Muscle of leg (tissue), 3 donors: ENCODE measurements at regions not wholly inside any gene's neighbourhood (a gene's known extent, or its start where the extent isn't known, plus 50 kb on each side); places are given as distances from the start of the nearest gene placed in this dataset.
"Not testable (repeated sequence)": the region's sequence is repeated elsewhere in the genome, so short reads cannot be mapped to it uniquely, and the experiment has no call there.

Source experiments
- DNase-seq: peaks from one replicate; pipeline ENCODE4 v3.0.0; 2013
- H3K27ac ChIP-seq: one replicate; pipeline ENCODE4 v1.5.1; 2013; ENCODE audit warnings: mild to moderate bottlenecking, low read length, control low read depth
- H3K27me3 ChIP-seq: one replicate; pipeline ENCODE4 v1.6.1; 2013; ENCODE audit warnings: low read length; ENCODE audit not compliant: control insufficient read depth, insufficient read depth
- H3K36me3 ChIP-seq: one replicate; pipeline ENCODE4 v1.6.1; 2013; ENCODE audit warnings: low read length; ENCODE audit not compliant: control insufficient read depth, insufficient read depth
- H3K4me1 ChIP-seq: one replicate; pipeline ENCODE4 v1.6.1; 2013; ENCODE audit warnings: low read length; ENCODE audit not compliant: control insufficient read depth, insufficient read depth
- H3K4me3 ChIP-seq: one replicate; pipeline ENCODE4 v1.5.1; 2013; ENCODE audit warnings: low read length, control low read depth
- H3K9me3 ChIP-seq: replicated peaks from 2 replicates; pipeline ENCODE4 v1.6.1; 2013; ENCODE audit warnings: low read depth, low read length; ENCODE audit not compliant: control insufficient read depth
- WGBS: methylation state at CpG from one replicate; pipeline ENCODE4 v1.1.5; 2013; ENCODE audit warnings: missing lambda C conversion rate; ENCODE audit not compliant: insufficient coverage; 5-methylcytosine and 5-hydroxymethylcytosine counted together

- no CpG with 5 or more reads among the region's 3 CpGs for WGBS
- peak; percentile 37 for DNase-seq
- Histone ChIP-seq H3K4me1 (peaks cover 4% of the 10 kb centered on the region), H3K36me3 (no peaks in the 10 kb centered on the region), H3K27ac (peak overlapping the region; percentile 31), H3K27me3 (peaks cover 3% of the 10 kb centered on the region), H3K9me3 (no peaks in the 10 kb centered on the region), H3K4me3 (no peak overlapping the region)
Observed at GRCh38 chrX:38473701-38474100, 87.6 kb upstream of the TSPAN7 start.

GRCh38 chrX:38474543-38474942 lies 86.8 kb upstream of the TSPAN7 start:
- no peak for DNase-seq
- no peaks in the 10 kb centered on the region for H3K9me3 ChIP-seq
- no peak overlapping the region for H3K4me3 ChIP-seq
- H3K27me3 ChIP-seq: peaks cover 6% of the 10 kb centered on the region
- H3K4me1 ChIP-seq: peaks cover 4% of the 10 kb centered on the region
- no peaks in the 10 kb centered on the region for H3K36me3 ChIP-seq
- WGBS: no CpG with 5 or more reads among the region's 3 CpGs
- no peak overlapping the region for H3K27ac ChIP-seq

GRCh38 chrX:38482183-38482582 lies 79.2 kb upstream of the TSPAN7 start:
- H3K9me3 ChIP-seq: no peaks in the 10 kb centered on the region
- DNase-seq: no peak
- no peaks in the 10 kb centered on the region for H3K36me3 ChIP-seq
- H3K27ac ChIP-seq: no peak overlapping the region
- no CpG with 5 or more reads among the region's 3 CpGs for WGBS
- H3K4me3 ChIP-seq: no peak overlapping the region
- peaks cover 15% of the 10 kb centered on the region for H3K27me3 ChIP-seq
- H3K4me1 ChIP-seq: peaks cover 2% of the 10 kb centered on the region

DNA sequence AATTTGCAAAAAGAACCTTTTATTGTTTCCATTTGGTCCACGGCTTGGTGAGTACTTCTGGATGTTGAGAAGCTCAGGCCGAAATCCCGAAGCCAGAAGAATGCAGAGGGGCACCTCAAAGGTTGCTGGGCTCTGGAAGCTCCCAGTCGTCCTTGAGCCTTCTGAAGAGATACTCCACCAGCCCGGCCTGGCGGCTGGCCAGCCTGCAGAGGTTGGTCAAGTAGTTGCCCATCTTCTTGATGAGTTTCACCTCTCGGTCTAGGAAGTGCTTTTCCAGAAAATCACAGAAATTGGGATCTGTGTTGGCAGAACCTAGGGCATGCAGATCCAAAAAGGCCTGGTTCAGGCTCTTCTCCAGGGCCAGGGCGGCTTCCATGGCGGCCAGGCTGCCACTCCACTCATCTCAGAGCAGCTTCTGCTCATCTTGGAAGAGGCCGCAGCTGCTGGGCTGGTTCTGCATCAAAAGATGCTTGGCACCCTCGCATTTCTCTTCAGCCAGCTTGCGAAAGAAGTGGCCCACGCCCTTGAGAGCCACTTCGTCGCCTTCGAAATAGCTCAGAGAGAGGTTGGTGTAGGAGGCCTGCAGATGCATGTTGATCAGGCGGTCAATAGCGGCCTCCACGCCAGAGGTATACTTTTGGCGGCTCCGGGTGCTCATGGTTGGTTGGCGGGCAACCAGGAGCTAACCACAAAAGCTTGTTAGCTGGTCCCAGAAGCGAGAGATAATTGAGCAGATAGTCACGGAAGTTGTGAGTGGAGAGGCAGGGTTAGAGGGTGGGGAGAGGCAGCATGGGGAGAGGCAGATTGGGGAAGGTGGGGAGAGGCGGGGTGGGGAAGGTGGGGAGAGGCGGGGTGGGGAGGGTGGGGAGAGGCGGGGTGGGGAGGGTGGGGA lies 76.5 kb upstream of the TSPAN7 start:
- DNase-seq: no peak
- no peak overlapping the region for H3K4me3 ChIP-seq
- 75% methylated on average over 21 of the region's 27 CpGs for WGBS
- H3K27ac ChIP-seq: no peak overlapping the region
- no peaks in the 10 kb centered on the region for H3K9me3 ChIP-seq
- H3K27me3 ChIP-seq: peaks cover 10% of the 10 kb centered on the region
- peaks cover 2% of the 10 kb centered on the region for H3K4me1 ChIP-seq
- no peaks in the 10 kb centered on the region for H3K36me3 ChIP-seq

DNA sequence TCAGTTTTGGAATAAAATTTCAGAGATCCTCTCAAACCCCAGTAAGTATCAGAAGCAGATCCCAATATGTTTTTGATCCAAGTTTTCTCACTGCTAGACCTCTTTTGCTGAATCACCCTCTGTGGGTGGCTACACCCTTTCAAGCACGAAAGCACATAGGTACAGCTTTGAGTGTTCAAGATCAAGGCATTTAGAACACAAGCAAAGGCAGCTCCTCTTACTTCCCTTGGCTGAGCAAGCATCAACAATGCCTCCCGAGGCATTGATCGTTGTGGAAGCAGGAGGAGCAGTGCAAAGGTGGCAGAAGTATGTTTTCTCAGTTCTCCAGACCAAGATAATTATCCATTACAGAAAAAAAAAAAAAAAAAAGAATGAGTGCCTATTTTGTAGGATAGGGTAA lies 72.0 kb upstream of the TSPAN7 start:
- H3K27me3 ChIP-seq: peaks cover 19% of the 10 kb centered on the region
- 71% methylated on average over 1 of the region's 3 CpGs for WGBS
- no peak overlapping the region for H3K4me3 ChIP-seq

GRCh38 chrX:38494239-38494823 lies 67.0 kb upstream of the TSPAN7 start:
- peak overlapping the region; percentile 35 for H3K27ac ChIP-seq
- H3K27me3 ChIP-seq: peaks cover 22% of the 10 kb centered on the region
- no peak overlapping the region for H3K4me3 ChIP-seq
- H3K4me1 ChIP-seq: peaks cover 6% of the 10 kb centered on the region
- 42% methylated on average over 2 of the region's 3 CpGs for WGBS
- DNase-seq: no peak
- no peaks in the 10 kb centered on the region for H3K36me3 ChIP-seq
- H3K9me3 ChIP-seq: no peaks in the 10 kb centered on the region

More for the DNA sequence above, 72.0 kb upstream of the TSPAN7 start:
- no peaks in the 10 kb centered on the region for H3K36me3 ChIP-seq
- peaks cover 6% of the 10 kb centered on the region for H3K4me1 ChIP-seq
- no peak for DNase-seq
- no peaks in the 10 kb centered on the region for H3K9me3 ChIP-seq
- H3K27ac ChIP-seq: no peak overlapping the region

DNA sequence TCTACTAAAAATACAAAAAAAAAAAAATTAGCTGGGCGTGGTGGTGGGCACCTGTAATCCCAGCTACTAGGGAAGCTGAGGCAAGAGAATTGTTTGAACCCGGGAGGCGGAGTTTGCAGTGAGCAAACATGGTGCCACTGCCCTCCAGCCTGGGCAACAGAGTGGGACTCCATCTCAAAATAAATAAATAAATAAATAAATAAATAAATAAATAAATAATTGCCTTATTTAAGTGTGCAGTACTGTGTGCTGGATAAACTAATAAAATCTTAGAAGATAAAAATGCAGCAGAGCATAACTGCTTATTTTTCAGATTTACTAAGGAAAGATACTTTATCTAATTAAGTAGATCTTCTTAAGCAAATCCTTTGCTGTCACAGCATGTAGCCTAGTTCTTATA lies 61.7 kb upstream of the TSPAN7 start:
- not testable (repeated sequence) for H3K4me3 ChIP-seq, H3K36me3 ChIP-seq, DNase-seq, H3K4me1 ChIP-seq, H3K9me3 ChIP-seq, H3K27ac ChIP-seq, H3K27me3 ChIP-seq
- no CpG with 5 or more reads among the region's 3 CpGs for WGBS

DNA sequence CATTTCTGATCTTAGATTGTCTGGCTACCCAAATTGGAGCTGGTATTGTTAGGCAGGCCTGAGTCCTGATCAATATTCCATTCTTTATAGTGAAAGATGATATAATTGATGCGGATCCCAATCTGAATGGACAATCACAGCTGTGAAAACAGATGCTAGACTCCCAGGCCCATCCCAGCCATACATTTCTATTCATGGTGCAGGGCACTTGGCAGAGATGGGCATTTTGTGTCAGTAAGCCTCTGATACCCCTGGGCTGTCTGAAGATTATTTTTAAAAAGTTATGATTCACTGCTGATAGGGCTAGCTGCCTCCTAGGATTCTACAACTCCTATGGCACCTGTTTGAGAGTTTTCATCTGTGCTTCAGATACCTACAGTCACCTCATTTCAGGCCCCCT lies 61.2 kb upstream of the TSPAN7 start:
- Histone ChIP-seq H3K4me3 (no peak overlapping the region), H3K27ac (no peak overlapping the region), H3K27me3 (peaks cover 7% of the 10 kb centered on the region), H3K36me3 (no peaks in the 10 kb centered on the region), H3K4me1 (peaks cover 2% of the 10 kb centered on the region), H3K9me3 (peaks cover 5% of the 10 kb centered on the region)
- no CpG with 5 or more reads among the region's 1 CpG for WGBS
- peak; percentile 14 for DNase-seq

- peak; percentile 13 for DNase-seq
- Histone ChIP-seq H3K36me3 (no peaks in the 10 kb centered on the region), H3K27me3 (peaks cover 6% of the 10 kb centered on the region), H3K27ac (no peak overlapping the region), H3K4me1 (peaks cover 2% of the 10 kb centered on the region), H3K9me3 (peaks cover 5% of the 10 kb centered on the region), H3K4me3 (no peak overlapping the region)
- WGBS: no CpG with 5 or more reads among the region's 2 CpGs
Observed at GRCh38 chrX:38500866-38501265, 60.5 kb upstream of the TSPAN7 start.

DNA sequence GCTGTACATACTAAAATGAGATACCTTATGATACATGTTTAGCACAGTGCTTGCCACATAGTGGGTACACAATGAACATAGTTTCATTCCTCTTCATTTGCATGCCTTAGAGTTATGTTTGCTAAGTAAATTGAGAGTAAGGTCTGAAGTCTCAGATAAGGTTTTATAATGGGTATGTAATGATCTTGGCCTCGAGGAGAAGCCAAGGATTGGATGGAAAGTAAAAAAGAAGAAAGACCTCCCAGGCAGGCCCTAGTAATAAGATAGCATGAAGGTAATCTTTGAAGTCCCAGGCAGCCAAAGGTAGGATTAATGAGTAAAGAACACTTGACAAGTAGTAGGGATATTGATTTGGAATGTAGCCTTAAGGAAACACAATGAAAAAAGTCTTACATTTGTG lies 55.8 kb upstream of the TSPAN7 start:
- no peak overlapping the region for H3K27ac ChIP-seq
- H3K9me3 ChIP-seq: peaks cover 5% of the 10 kb centered on the region
- peaks cover 2% of the 10 kb centered on the region for H3K4me1 ChIP-seq
- H3K4me3 ChIP-seq: no peak overlapping the region
- 71% methylated on average over 1 of the region's 1 CpG for WGBS
- no peaks in the 10 kb centered on the region for H3K36me3 ChIP-seq
- no peaks in the 10 kb centered on the region for H3K27me3 ChIP-seq
- DNase-seq: no peak
